ENCODE measurements at regions not wholly inside any gene's neighbourhood (a gene's known extent, or its start where the extent isn't known, plus 50 kb on each side); places are given as distances from the start of the nearest gene placed in this dataset.
"Not testable (repeated sequence)": the region's sequence is repeated elsewhere in the genome, so short reads cannot be mapped to it uniquely, and the experiment has no call there.

DNA sequence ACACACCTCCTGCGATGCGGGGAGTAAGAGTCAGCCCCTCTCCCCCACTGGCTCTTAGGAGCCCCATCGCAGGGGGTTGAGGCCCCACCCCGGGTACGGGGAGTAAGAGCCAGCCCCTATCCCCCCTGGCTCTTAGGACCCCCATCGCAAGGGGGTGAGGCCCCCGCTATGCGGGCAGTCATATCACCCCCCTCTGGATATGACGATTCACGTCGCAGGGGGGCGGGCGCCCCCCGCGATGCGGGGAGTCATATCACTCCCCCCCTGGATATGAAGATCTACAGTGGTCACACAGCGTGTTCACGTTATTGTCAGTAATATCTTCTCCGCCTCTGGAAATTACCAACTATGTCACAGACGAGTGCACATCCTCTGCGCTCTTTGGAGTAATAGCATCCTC is 61.1 kb downstream of the DEFB131A start:
- not testable (repeated sequence) for DNase-seq (ENCODE audit: low spot score)

DNA sequence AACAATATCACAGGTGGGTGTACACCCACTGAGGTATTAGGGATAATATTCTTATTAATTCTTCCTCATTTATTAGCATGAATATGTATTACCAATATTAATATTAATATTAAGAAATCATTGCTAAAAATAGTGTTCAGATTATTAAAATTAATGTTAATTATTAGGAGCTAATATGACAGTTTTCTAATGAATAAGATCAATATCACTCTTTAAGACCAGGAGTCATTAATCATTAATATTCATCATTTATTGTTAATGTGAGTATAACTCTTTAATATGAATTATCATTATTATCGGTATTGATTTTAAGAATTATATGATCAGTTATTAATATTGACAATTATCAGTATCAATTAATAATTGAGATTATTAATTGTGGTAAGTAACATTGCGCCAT is 62.5 kb downstream of the DEFB131A start:
- DNase-seq (ENCODE audit: low spot score), result not testable (repeated sequence)

DNA sequence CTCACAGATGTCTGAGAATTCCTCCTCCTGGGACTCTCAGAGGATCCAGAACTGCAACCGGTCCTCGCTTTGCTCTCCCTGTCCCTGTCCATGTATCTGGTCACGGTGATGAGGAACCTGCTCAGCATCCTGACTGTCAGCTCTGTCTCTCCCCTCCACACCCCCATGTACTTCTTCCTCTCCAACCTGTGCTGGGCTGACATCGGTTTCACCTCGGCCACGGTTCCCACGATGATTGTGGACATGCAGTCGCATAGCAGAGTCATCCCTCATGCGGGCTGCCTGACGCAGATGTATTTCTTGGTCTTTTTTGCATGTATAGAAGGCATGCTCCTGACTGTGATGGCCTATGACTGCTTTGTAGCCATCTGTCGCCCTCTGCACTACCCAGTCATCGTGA is 68.7 kb downstream of the DEFB131A start:
- not testable (repeated sequence) for DNase-seq (ENCODE audit: low spot score)

DNA sequence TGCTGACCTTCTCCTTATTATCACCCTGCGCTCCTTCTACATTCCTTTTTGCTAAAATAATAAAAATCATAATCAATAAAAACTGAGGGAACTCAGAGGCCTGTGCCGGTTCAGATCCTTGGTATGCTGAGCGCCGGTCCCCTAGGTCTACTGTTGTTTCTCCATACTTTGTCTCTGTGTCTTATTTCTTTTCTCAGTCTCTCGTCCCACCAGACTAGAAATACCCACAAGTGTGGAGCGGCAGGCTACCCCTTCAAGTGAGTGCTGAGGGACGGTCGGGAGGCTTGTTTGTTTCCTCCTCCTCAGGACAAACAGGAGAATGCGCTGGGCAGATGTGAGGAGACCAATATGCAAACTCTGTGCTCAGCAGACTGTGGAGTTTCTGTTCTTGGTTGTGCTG is 75.4 kb downstream of the DEFB131A start:
- DNase-seq (ENCODE audit: low spot score), result not testable (repeated sequence)

DNA sequence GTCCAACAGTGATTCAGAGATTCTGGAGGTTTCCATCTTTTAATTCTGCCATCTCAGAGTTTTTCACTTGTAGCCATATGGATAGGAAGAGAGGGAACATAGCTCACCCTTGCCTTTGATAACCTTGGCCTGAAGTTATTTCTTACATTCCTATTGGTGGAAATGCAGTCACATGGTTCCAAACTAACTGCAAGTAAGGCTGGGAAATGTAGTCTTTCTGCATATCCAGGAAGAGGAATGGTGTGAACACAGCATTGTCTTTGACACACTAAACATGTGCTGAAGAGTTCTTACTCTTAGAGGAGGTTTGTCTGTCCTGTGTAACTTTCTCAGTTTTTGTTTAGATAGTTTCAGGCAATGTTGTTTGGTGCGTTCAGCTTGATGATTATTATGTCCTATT is 78.7 kb downstream of the DEFB131A start:
- not testable (repeated sequence) for DNase-seq (ENCODE audit: low spot score)

DNA sequence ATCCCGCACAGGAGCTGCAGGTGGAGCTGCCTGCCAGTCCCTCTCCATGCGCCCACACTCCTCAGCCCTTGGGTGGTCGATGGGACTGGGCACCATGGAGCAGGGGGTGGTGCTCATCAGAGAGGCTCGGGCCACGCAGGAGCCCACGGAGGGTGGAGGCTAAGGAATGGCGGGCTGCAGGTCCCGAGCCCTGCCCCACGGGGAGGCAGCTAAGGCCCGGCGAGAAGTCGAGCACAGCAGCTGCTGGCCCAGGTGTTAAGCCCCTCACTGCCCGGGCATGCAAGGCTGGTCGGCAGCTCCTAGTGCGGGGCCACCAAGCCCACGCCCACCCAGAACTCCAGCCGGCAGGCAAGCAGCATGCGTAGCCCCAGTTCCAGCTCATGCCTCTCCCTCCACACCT is 80.2 kb downstream of the DEFB131A start:
- not testable (repeated sequence) for DNase-seq (ENCODE audit: low spot score)

DNA sequence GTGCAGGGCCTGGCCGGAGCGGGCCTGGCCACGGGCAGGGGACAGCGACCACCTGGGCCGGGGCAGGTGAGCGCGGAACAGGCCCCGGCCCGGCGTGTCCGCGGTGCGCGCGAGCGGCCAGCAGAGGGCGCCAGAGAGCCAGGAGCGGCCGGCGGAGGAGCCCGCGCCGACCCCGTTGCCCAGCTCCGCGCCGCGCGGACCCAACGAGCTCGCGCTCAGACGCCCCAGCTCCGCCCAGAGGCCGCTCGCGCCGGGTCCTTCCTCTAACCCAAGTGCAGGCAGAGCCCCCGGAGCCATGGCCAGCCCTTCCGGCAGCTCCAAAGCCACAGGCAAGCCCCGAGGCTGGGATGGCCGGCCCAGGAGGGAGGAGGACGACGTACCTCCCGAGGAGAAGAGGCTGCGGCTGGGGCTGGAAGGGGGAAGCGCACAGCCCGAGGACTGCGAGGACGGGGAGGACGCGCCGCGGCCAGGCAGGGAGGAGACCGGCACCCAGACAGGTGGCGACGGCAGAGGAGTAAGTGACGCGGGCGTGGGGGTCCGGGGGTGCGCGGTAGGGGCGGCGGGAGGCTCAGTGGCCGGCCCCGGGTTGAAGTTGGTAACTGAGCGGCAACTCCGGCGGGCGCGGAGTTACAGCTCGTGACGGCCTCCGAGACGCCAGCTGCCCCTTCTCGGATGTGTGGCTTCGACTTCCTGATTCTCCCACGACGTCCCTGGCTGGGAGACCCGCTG is 88.1 kb downstream of the DEFB131A start:
- peak; percentile 86 for DNase-seq (ENCODE audit: low spot score)

DNA sequence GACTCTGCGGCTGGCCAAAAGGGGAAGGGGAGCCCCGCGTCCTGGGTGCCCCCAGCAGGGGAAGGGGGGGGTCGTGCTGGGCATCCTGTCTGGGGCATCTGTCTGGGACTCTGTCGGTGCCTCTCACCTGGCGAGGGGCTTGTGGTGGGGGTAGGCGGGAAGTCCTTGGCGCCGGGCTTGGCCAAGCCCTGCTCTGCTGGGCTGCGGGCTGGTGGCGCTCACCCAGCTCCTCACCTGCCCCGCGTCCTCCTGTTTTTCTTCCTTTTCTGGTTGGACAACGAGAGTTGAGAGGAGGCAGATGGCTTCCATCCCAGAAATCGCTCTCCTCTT is 88.6 kb downstream of the DEFB131A start:
- not testable (repeated sequence) for DNase-seq (ENCODE audit: low spot score)

DNA sequence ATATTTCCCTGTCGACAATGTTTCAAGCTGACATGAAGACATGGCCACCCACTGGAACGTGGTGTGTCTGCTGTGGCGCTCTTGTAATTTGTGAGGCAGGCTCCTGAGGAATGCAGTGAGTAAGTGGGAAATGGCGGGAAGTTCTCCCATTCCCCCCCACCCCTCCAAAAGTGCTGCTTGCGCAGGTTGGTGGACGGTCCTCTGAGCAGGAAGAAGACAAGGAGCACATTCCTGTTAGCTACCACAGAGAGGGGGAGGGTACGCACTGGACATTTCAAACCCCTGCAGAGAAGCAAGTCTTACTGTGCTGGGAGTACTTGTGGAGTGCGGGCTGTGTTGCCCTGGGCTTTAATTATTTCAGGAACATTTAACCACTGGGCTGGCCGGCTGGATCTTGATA is 92.9 kb downstream of the DEFB131A start:
- DNase-seq (ENCODE audit: low spot score), result not testable (repeated sequence)

DNA sequence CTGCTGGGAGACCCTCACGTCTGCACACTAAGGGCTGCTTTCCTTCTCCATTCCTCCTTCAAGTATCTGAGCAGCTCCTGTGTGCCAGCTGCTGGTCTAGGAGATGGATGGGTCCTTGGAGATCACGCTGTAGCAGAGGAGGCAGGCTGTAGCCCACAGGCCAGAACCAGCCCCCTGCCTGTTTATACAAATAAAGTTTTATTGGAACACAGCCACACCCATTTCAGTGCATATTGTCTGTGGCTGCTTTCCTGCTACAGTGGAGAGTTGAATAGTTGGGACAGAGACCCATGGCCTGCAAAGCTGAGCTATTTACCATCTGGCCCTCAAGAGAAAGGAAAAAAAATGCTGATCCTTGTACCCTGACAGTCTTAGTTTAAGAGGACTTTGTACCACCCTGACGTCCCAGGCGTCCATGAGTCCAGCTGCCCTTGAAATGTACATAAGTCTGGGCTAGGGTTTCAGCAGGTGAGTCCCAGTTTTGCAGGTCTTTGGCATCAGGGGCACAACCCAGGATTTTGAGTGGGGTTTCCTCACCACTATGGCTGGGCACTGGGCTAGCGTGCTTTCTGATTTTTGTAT is 95.8 kb downstream of the DEFB131A start:
- not testable (repeated sequence) for DNase-seq (ENCODE audit: low spot score)

DNA sequence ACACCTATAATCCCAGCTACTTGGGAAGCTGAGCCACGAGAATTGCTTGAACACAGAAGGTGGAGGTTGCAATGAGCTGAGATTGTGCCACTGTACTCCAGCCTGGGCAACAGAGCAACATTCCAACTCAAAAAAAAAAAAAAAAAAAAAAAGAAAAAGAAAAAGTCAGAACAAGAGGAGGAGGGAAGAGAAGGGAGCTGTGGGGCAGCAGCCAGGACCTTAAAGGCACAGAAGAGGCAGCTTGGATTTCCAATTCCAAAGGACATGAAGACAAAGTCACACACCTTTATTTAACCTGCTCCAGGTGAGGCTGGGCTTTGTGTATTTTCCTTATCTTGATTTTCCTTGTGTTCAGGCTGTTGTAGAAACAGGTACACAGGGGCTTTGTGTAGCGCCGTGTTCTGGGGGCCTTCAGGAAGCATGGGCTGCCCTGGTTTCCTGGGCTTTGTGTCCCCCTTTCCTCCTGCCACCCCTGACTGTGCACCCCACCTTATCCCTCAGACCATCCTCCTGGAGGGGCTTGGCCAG is 97.2 kb downstream of the DEFB131A start:
- DNase-seq (ENCODE audit: low spot score), result not testable (repeated sequence)

DNA sequence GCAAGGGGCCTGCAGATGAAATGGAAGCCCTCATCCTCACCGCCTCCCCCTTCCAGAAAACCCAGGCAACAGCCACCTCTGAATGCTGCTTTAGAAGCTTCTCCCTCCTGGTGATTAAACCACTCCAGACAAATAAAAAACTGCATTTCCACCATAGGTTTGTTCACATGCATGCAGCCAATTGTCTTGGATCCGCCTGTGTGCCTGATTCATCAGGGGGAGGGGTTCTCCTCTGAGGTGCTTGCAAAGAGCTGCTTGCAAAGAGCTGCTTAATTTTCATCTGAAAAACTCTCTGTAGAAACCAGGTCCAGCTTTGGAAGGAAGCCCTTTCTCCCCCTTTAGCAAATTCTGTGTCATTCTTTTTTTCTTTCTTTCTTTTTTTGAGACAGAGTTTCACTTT is 100.6 kb downstream of the DEFB131A start:
- DNase-seq (ENCODE audit: low spot score), result not testable (repeated sequence)

DNA sequence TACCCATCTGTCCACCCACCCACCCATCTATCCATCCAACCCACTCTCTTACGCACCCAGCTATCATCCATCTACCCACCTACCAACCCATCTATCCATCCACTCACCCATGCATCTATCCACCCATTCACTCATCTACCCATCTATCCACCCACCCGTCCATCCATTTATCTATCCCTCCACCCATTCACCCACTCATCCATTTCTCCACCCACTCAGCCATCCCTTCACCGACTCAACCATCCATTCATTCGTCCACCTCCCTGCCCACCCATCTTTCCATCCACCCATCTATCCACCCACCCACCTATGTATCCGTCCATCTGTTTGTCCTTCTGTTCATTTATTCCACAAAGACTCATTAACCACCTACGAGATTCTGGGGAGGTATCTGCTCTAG is 103.3 kb downstream of the DEFB131A start:
- not testable (repeated sequence) for DNase-seq (ENCODE audit: low spot score)

DNA sequence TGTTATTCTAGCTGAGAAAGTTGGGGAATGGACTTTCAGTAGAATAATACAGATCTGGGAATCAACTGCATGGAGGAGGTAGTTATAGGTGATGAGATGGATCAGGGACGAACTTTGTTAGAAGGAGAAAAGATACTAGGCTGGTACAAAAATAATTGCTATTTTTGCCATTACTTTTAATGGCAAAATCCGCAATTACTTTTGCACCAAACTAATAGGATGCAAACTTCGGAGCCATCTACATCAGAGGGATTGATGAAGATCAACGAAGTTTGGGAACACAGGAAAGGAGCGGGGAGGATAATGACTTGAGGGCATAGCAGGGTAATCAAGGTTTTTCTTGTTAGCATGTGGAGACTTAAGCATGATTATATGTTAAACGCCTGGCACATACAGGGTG is 111.9 kb downstream of the DEFB131A start:
- not testable (repeated sequence) for DNase-seq (ENCODE audit: low spot score)

DNA sequence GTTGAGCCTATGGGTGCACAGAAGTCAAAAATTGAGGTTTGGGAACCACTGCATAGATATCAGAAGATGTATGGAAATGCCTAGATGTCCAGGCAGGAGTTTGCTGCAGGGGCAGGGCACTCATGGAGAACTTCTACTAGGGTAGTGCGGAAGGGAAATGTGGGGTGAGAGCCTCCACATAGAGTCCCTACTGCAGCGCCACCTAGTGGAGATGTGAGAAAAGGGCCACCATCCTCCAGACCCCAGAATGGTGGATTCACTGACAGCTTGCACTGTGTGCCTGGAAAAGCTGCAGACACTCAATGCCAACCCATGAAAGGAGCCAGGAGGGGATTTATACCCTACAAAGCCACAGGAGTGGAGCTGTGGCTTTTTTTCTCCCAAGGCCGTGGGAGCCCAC is 133.7 kb downstream of the DEFB131A start:
- DNase-seq (ENCODE audit: low spot score), result not testable (repeated sequence)

DNA sequence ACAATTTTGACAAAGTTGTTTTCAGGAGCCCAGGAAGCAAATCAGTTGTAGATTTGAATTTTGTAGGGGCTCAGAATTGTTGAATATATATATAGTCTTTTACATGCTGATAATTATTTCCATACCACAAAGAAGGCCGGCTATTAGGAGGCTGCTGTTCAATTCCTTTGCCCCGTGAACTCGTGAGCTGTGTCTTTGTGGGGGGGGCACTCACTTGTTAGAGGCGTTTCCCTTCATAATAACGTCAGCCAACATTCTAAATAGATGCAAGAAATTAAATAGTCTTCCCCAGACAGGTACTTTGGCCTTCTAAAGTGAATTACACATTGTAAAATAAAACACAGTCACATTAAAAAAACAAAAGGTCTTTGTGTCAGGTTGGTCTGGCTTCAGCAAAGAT is 138.7 kb downstream of the DEFB131A start:
- not testable (repeated sequence) for DNase-seq (ENCODE audit: low spot score)

DNA sequence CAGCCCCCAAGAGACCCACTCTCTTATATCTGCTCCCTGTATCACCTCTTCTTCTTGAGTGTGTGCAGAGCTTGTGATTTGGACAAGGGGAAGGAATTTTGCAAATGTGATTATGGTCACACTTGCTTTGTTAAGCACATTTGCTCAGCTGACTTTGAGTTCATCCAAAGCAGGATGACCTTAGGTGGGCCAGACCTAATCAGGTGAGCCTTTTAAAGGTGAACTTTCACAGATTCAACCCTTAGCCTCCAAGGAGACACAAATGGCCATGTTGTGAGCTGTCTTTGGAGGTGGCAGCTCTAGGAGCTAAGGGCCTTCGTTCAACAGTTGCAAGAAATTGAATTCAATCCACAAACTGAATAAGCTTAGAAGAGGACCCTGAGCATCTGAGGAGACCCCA is 147.8 kb downstream of the DEFB131A start:
- no peak for DNase-seq (ENCODE audit: low spot score)

DNA sequence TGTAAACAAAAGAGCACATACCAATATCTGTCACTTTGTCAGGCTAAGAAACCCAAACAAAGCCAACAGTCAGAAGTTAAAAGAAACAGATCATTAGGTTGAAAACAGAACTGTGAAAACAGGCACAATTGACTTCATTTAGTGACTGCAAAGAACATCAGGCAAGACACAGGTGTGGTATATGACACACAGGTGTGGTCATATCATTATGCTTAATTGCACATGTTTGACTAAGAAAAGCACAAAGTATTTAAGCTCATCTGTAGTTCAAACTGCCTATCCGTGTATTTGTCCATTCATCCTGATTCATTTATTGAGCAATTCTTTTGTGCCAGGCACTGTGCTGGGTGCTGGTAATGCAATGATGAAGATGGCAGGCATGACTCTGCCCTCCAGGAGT is 150.7 kb downstream of the DEFB131A start:
- DNase-seq (ENCODE audit: low spot score), result no peak

DNA sequence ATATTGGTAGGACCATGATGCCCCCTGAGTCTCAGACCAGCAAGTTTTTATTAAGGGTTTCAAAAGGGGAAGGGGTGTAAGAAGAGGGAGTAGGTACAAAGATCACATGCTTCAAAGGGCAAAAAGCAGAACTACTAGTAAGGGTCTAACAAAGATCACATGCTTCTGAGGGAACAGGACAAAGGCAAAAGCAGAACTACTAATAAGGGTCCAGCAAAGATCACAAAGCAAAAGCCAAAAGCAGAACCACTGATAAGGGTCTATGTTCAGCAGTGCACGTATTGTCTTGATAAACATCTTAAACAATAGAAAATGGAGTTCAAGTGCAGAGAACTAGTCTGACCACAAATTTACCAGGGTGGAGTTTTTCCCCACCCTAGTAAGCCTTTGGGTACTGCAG is 151.3 kb downstream of the DEFB131A start:
- DNase-seq (ENCODE audit: low spot score), result not testable (repeated sequence)

DNA sequence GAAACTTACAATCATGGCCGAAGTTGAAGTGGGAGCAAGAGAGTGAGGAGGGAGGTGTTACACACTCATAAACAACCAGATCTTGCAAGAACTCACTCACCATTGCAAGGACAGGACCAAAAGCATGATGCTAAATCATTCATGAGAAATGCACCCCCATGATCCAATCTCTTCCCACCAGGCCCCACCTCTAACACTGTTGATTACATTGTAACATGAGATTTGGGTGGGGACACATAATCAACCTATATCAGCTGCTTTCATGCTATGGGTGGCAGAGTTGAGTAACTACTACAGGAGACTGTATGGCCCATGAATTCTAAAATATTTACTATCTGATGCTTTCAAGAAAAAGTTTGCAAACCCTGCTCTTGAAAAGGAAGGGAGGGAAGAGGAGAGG is 155.1 kb downstream of the DEFB131A start:
- no peak for DNase-seq (ENCODE audit: low spot score)

DNA sequence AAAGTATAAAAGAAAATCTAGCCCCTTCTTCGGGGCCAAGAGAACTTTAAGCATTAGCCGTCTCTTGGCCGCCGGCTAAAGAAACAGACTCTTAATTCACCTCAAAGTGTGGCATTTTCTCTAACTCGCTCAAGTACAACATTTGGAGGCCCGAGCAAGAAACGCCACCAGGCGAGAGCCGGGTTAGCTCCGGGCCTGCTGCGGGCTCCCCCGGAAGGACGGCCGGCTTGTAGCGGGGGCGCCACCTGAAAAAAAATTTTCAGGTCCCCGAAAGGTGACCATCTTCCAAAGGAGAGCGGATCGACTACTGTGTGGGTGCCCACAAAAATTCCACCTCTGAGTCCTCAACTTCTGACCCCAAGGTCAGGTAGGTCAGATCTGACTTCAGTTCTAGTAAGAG is 156.0 kb downstream of the DEFB131A start:
- DNase-seq (ENCODE audit: low spot score), result no peak

DNA sequence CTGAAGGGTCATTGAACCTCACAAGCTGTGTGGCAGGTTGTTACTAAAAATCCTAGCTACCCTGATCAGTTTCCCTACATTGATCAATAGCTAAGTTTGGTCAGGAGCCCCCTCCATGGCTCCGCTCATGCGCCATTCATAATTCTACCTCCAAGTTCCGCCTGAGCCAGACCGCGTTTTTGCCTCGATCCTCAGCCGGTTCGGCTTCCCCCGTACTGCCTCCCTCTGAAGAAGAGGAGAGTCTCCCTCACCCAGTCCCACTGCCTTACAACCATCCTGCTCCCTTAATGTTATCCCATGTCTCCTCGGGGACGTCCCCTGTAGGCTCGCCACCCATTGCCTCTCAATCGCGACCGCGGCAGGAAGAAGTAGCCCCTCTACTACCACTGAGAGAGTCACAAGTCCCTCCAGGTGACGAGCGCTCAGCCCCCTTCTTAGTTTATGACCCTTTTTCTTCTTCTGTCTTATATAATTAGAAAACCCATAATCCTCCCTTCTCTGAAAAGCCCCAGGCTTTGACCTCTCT is 158.2 kb downstream of the DEFB131A start:
- DNase-seq (ENCODE audit: low spot score), result no peak
